Kidney capillary endothelial cell (primary cell): ENCODE measurements at regions not wholly inside any gene's neighbourhood (a gene's known extent, or its start where the extent isn't known, plus 50 kb on each side); places are given as distances from the start of the nearest gene placed in this dataset.
"Not testable (repeated sequence)": the region's sequence is repeated elsewhere in the genome, so short reads cannot be mapped to it uniquely, and the experiment has no call there.

Experiments used
- DNase-seq: peaks from one replicate; pipeline ENCODE4 v3.0.0-alpha.2; 2018; ENCODE audit warnings: low spot score

DNA sequence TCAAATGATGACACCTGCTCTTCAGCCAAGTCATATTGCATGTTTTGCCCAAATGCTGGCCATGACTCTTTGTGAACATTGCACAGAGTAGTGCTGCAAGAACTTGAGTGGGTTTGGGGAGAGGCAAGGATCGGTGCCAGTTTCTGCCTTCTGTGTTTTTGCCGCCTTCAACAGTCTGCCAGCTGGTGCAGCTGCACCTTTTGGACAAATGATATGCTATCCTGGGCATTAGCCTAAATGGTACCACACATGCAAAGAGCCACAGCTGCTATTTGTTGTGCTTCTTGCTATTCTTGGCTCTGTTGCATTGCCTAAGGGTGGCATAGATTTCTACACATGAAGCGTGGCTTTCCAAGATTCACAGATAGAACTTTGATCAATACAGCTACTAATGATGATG lies 189.0 kb upstream of the CCN2 start:
- DNase-seq: no peak

DNA sequence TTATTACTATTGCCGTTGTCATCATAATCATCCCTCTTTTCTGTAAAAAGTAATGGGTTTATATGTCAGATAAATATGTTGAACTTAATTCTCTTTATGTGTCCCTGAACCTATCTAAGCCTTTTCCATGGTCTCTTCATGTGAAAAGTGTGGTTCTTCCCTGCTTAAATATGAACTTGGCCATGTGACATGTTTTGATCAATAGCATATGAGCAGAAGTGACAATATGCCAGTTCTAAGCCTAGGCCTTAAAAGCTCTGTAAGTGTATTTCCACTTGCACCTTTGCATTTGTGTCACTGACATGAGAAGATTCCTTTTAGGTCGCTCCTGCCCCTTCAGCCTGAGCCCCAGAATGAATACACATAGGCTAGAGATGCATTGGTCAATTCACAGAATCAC lies 188.4 kb upstream of the CCN2 start:
- no peak for DNase-seq

DNA sequence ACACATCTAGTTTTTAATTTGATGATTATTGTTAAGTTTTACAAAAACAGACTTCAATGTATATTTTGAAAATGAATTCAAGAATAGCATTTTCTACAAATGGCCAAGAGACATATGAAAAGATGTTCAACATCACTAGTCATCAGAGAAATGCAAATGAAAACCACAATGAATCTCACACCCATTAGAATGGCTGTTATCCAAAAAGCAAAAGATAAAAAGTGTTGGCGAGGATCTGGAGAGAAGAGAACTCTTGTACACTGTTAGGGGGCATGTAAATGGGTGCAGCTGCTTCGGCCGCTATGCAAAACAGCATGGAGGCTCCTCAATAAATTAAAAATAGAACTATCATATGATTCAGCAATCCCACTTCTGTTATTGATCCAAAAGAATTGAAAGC lies 185.8 kb upstream of the CCN2 start:
- no peak for DNase-seq

DNA sequence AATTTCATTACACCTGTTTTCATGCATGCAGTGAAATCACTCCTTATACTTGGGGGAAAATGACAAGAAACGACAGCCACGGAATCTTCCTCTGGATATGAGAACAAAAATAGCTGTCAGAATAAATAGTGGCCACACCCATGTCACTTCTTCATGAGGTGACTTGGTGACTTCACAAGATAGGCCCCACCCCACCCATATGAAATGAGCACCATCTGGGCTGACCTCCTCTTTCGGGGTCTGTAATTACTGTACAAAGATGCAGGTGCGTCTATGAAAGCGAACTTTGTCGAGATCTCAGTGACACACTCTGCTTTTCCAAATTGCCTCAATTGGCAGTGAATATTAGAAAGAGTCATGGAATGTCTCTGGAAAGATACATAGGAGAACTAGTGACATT lies 184.2 kb upstream of the CCN2 start:
- DNase-seq: no peak

DNA sequence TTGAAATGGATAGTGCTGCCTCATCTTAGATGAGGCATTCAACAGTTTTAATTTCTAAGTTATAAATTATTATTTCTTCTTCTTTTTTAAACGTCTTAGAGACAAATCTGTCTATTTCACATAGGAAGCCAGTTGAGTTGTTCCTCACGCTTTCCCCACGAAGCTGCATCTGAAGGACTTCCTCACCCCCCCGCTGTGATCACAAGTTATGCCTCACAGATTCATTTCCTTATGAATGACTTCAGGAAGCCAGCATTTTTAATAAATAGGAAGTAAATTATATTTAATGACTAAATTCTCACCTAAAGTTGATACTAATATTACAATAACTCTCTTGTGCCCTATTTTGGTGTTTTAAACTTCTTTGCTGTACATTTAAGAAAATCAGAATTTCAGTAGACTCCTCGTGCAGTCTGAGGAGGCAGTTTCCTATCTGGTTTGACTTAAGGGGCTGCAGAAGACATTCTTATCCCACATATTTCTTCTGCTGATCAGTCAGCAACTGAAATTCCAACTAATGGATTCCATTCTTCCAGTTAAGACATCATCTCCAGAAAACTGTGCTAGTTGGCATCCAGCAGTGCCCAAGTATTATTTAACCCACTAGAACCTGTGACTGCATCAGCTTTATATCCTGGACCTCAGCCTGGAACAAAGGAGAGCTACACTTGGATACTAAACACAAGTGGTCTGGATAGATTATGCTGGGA lies 182.7 kb upstream of the CCN2 start:
- DNase-seq: peak; percentile 75

DNA sequence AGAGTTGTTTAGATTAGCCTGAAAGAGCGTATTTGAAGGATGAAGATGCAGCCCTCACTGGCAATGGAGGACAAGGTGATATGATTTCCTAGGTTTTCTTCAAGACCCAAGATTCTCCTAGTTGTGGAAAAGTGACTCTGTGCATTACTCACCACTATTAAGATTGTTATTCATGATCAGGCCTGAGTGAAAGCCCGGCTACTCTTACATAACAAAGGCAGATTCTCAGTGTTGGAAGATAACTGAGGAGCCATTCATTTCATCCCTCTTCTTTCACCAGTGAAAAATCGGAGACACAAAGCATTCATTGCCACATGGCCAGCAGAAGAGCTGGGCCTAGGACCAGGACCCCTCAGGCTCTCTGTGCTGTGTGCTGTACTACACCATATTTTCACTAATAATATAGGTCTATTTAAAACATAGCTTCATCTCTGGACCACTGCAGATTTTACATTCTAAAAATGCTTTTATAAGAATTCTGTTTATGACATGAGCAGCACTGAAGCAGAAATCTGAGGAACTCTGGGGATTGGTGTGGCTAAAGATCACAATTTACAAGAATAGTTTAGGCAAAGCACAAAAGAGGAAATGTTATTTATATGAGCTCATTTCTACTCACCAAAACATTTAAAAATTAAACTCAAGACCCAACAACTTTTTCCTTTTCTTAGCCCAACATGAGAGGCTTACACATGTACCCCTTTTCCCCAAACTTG lies 181.9 kb upstream of the CCN2 start:
- DNase-seq: peak; percentile 44

DNA sequence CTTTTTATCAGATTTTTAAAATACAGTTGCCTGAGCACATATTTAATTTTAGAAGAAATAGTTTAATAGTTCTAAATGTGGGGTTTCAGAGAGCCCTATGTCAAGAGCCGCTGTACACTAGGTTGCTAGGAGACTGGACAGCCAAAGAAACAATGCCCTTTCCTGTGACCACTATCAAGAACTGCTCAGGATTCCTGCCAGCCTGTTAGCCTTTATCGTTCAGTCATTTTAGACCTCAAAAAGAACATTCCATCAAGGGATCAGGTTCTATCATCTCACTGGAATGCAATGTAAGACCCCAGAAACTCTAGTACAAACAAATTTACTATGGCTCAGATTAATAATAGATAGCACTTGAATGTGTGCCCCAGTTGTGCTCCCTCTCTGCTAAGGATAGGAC lies 181.2 kb upstream of the CCN2 start:
- DNase-seq: peak; percentile 64

DNA sequence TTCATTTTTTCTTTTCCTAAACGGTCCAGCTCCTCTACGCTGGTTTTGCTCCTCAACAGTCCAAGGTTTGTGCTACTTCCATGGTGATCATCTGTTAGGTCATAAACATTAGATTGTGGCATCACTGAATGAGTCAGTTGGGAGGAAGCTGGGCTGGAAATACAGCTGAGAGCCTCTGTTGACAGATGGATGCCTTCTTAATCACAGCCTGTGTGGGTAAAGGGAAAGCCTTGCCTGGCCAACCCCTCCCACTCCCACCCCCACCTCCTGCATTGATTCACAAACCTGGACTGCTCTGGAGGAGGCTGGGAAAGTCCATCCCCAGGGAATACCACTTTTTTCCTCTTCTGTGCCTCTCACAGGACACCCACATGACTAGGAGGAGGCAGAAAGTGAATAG lies 180.6 kb upstream of the CCN2 start:
- DNase-seq: peak; percentile 96

DNA sequence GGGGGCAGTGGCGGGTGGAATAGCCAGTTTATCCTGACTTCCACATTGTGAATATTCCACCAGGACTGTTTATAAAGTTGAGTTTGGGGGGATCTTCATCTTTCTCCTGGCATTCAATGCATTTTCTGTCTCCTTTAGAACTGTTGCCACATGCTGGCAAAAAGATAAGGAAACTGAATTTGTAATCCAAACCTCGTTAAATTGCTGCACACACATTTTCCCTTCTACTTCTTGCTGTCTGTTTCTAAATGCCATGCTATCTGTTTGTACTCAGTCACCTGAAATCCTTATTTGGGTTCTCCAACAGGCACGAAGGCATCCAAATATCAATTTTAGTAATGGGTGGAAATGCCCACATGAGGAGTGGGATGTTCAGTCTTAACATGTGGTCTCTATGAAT lies 180.2 kb upstream of the CCN2 start:
- DNase-seq: peak; percentile 2

DNA sequence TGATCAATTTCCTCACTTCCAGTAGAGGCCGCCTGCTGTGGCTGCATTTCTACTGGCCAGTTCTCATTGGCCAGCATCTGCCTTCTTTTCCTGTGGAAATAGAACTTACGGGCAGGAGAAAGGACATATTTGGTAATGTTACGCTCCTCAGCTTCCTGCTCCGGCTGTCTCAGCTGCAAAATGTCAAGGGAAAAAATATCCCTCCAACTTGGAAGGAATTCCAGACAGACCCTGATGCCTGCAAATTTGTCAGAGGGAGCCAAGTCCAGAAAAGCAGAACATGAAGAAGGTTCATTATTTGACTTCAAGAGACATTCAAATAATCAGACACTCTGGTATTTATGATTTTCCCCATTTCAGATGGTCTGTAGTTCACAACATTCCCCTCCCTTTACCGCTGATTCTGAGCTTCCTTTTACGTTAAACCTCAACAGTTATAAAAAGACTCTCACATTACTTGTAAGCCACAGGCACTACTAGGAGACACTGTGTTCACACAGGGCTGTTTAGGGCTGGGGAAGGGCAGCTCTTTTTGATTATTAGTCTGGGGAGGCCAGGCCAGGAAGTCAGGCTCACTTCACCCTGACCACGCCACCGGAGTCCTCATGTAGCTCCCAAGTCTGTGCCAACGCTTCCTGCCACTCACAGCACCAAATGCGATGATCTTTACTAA lies 179.6 kb upstream of the CCN2 start:
- no peak for DNase-seq

DNA sequence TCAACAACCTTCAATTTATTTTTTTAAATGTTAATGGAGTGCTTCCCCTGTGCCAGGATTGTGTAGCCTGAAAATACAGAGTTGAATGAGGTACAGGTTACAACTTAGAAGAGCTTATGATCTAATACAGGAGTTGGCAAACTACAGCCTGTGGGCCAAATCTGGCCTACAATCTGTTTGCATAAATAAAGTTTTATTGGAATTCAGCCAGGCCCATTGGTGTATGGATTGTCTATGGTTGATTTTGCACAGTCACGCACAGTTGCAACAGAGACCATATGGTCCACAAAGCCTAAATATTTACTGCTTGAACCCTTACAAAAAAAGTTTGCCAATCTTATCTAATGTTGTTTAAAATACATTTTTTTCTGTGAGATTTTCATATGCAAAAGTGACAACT lies 177.3 kb upstream of the CCN2 start:
- no peak for DNase-seq

DNA sequence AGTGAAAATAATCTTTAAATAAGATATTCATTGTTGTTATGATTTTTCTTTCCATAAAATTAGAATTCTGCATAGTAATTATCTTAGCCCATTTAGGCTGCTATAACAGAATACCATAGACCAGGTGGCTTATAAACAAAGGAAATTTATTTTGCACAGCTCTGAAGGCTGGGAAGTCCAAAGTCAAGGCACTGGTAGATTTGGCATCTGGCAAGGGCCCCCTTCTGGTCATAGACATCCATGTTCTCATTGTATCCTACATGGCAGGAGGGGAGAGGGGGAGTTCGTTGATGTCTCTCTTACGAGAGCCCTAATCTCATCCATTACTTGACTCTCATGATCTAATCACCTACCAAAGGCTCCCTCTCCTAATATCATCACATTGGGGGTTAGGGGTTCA lies 175.0 kb upstream of the CCN2 start:
- DNase-seq: no peak

DNA sequence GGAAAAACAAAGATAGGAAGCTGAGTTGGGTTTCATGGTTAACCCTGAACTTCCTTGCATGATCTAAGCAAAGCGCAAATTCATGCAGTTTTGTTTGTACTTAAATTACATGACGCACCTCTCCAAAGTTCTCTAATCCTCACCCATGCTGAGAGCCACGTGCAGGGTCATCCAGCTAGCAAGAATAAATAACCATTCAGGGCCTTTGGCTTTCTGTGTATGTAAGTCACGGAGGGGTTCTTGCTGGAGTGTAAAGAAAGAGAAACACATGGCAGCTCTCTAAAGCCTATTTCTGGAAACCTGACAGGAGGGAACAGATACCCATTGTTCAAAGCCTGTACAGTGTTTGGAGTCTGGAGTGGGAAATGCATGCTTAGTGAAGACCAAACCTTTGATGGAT lies 171.7 kb upstream of the CCN2 start:
- no peak for DNase-seq

DNA sequence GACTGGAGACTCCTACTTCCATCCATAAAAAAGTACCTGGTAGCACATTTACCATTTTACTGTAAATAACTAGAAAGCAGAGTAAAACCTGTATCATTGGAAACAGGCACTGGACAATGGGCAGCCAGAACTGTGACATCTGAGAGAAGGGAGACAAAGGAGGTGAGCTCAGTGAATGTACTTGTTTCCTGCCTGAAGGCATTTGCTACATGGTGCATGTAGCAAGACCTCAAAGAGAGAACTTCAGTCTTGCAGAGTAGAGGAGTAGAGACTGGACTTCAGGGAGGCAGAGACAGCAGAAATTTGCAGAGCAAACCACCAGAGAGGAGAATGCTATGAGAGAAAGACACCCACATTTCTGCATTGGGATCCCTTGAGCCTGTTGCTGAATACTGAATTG lies 171.0 kb upstream of the CCN2 start:
- no peak for DNase-seq

DNA sequence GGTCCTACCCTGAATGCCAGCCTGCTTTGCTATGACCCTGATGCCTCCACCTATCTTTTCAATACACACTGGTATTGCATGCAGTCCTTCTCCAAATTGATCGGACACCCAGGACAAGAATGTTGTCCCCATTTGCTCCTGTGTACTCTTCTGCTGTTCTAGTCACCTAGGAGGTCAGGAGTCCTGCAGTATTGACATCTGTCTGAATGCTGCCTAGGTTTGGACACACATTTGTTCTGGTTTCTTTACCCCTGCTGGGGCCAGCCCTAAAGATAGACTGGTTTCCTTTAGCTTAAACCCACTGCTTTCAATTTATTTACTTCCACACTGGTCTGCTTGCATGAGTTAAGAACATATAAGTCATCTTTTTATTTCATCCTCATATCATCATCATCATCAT lies 167.0 kb upstream of the CCN2 start:
- no peak for DNase-seq

DNA sequence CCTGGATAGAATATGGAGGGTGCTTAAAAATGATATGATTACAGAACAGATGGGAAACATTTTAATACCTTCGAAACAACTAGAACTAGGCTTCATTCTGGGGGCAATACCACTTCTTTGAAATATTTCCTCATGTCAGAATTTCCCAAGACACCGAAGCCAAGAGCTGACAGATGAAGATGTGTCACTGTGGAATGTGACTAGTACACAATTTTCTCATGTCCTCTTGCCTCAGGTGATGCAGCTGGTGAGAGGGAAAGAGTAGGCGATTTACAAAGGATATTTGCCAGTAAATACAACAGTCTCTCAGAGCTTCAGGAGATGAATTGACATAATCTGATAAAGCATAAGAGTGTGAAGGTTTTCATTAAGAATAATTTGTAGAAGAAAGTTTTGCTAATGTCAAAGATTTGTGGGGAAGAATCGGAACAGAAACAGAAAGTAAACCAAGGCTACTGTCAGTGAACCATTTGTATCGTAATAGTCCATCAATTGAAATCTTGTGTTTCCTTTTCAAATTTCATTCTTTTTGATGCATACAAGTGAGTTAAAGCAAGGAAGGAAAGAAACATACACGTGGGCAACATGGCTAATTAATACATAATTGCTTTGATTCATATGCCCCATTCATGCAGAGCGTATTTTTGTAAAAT lies 164.7 kb upstream of the CCN2 start:
- DNase-seq: no peak

DNA sequence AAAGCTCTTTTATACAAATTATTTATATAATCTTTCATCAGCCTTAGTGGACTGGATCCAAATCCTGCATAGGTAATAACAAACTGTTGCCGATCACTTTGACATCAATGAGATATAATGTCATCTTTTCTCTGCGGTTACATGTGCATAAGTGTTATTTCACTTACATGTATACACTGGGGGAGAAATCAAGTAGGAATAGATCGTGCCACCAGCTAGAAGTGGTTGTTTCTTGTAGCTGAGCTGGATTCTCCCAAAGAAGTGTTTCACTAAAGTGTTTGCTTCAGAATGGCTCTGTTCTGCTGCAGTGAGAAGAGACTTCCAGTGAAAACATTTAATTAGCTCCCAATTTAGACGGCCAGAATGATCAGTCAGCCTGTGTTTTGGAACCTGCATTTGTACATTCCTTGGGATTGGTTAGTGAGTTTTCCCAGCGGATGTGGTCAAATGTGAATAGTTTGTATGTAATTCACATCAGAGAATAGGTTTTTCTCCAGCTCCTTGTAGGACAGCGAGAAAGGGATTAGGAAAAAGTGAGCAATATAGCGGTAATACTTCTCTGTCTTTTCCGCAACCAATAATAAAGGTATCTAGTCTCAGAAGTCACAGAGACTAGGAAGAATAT lies 163.1 kb upstream of the CCN2 start:
- no peak for DNase-seq

DNA sequence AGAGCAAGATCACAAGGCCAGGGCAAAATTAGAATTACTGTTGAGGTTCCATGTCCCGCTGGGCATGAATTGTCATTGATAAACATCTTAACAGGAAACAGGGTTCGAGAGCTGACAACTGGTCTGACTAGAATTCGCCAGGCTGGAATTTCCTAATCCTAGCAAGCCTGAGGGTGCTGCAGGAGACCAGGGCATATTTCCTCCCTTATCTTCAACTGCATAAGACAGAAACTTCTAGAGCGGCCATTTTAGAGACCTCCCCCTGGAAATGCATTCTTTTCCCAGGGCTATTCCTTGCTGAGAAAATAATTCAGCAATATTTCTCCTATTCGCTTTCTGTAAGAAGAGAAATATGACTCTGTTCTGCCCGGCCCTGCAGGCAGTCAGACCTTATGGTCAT lies 158.6 kb upstream of the CCN2 start:
- DNase-seq: not testable (repeated sequence)

DNA sequence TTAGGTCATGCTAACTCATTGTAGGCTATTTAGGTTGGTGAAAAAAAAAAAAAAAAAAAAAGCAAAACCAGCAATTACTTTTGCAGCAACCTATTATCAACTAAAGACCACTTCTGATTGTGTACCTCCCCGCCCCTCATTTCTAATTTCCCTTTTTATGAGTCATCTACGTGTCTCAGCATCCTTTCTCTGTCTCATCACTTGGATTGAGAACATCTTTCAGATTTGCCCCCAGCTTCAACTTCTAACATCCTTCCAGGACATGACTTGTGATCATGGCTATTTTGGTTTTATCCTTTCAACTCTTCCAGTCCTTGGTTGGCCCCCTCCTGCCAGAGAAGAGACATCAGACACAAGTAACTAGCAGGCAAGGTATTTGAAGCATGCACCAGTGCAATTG lies 156.7 kb upstream of the CCN2 start:
- peak; percentile 30 for DNase-seq

DNA sequence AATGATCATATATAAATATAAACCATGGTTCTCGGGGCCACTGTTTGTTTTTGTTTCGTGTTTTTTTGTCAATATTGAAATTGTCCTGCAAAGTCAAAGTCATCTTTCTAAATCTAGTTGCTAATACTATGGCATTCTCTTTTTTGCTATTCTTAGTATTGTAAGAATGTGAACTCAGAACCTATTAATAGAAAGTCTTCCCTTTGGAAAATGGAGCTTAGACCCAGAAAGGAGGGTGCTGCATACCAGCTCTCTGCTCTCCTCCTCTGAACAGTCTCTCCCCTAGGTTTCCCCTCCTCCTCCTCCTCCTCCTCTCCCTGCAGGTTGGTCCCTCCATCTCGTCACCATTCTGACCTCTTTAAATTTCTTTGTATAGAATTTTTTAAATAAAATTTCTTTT lies 150.4 kb upstream of the CCN2 start:
- DNase-seq: no peak

DNA sequence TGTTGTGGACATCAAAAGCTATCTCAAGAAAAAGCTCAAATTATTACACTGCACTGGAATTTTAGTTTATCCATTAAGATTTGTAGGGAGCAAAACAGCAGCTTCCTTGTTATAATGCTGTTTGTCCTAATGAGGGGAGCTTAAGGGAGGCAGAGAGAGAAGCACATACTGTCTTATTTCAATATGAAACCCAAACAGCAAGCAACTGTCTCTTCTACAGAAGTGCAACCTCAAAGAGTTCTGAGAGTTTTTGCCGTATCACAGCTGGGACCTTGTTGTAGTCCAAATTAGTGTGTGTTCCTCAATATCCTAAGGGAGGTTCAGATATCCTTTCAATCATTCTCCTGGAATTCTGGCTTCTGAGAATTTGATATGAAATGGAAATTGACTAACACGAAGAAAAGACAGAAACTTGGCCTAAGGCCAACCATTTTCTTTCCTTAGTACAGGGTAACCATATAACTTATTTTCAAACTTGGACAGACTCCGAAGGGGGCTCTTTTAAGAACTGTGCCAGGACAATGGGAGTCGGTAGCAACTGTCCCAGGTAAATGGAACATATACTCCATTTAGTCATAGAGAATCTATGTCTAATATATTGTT lies 149.3 kb upstream of the CCN2 start:
- no peak for DNase-seq

DNA sequence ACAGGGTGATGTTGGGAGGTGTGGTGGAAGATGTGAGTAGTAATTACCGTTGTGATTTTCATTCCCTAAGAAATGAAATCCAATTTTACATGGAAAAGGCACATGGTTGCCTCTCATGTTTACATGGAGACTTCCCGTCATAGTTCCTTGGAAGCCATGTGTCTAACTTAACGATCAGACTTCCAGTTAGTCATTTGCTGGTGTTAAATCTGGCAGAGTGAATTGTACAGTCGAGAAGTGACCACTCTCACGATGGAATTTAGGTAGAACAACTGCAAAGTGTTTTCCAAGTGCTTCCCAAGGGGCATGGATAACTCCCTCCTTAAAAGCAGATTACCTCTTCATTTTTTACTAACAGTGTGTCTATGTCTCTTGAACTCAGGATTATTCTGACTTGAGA lies 145.8 kb upstream of the CCN2 start:
- no peak for DNase-seq
